Spinal cord (tissue), 9 donors: ENCODE measurements at regions not wholly inside any gene's neighbourhood (a gene's known extent, or its start where the extent isn't known, plus 50 kb on each side); places are given as distances from the start of the nearest gene placed in this dataset.
A peak's percentile ranks its signal among the peaks of the same experiment; 100 is the strongest.

Experiments
- DNase-seq, 6 donors: peaks; one replicate each; pipeline versions ENCODE4 v3.0.0 to v3.0.0-alpha.2; 2013 to 2015; ENCODE audit warnings: low spot score in 6 of 6, low read depth in 4 of 6
- H3K27ac ChIP-seq: one replicate; pipeline ENCODE4 v1.5.1; 2013; ENCODE audit warnings: low read depth, low read length, control low read depth
- H3K27me3 ChIP-seq: one replicate; pipeline ENCODE4 v1.6.1; 2013; ENCODE audit warnings: low read length; ENCODE audit not compliant: control insufficient read depth, insufficient read depth
- H3K36me3 ChIP-seq: one replicate; pipeline ENCODE4 v1.6.1; 2013; ENCODE audit warnings: low read length; ENCODE audit not compliant: control insufficient read depth, insufficient read depth
- H3K4me1 ChIP-seq: one replicate; pipeline ENCODE4 v1.6.1; 2013; ENCODE audit warnings: low read length; ENCODE audit not compliant: control insufficient read depth, insufficient read depth
- H3K4me3 ChIP-seq: one replicate; pipeline ENCODE4 v1.5.1; 2013; ENCODE audit warnings: low read depth, low read length, control low read depth
- H3K9me3 ChIP-seq: one replicate; pipeline ENCODE4 v1.6.1; 2013; ENCODE audit warnings: low read length; ENCODE audit not compliant: control insufficient read depth, insufficient read depth
- WGBS: methylation state at CpG from one replicate; pipeline ENCODE4 v1.1.5; 2013; ENCODE audit warnings: missing lambda C conversion rate; ENCODE audit not compliant: insufficient coverage; 5-methylcytosine and 5-hydroxymethylcytosine counted together
- donor health status: healthy.

GRCh38 chr22:49081926-49082325 is 745.7 kb downstream of the BRD1 start:
- Histone ChIP-seq H3K36me3 (no peaks in the 10 kb centered on the region), H3K27ac (no peak overlapping the region), H3K4me1 (peaks cover 21% of the 10 kb centered on the region), H3K4me3 (no peak overlapping the region), H3K9me3 (no peaks in the 10 kb centered on the region), H3K27me3 (no peaks in the 10 kb centered on the region)
- WGBS = no CpG with 5 or more reads among the region's 10 CpGs
- no peak for DNase-seq

DNA sequence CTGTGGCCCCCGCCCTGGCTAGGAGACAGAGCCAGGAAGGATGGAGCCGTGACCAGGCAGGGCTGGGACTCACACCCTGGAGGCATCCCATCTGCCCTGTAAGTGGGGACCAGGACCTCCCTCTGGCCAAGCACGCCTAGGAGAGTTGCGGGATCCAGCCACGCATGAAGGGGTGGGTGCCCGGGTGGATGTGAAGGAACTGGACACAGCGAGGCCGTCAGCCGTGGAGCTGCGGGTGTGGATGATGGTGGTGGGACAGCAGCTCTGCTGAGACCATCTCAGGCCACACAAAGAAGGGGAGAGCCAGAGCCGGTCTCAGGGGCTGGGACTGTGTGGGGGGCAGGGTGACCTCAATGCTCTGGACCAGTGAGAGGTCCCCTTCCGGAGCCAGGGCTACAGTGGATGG is 746.4 kb downstream of the BRD1 start:
- peaks cover 22% of the 10 kb centered on the region for H3K4me1 ChIP-seq
- H3K27ac ChIP-seq = no peak overlapping the region
- H3K4me3 ChIP-seq = no peak overlapping the region
- H3K9me3 ChIP-seq = no peaks in the 10 kb centered on the region
- H3K36me3 ChIP-seq = no peaks in the 10 kb centered on the region
- no peaks in the 10 kb centered on the region for H3K27me3 ChIP-seq
- no peak for DNase-seq
- WGBS = 94% methylated on average over 12 of the region's 12 CpGs

DNA sequence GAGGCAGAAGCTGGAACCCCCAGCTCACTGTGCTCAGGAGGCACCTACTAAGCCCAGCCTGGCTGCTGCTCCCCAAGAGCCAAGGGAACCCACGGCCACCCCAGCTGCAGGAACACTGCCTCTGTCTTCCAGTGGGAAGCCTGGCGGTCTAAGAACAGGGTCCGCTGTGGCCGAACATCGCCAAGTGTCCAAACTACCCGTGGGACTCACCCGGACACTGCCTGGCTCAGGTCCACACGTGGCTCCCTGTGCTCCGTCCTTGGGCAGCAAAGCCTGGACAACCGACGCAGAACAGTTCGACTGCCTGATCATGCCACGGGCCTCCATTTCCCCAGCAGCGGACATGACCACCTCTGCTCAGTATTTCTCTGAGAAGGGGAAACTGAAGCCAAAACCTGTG is 747.0 kb downstream of the BRD1 start:
- 89% methylated on average over 14 of the region's 14 CpGs for WGBS
- no peak for DNase-seq

DNA sequence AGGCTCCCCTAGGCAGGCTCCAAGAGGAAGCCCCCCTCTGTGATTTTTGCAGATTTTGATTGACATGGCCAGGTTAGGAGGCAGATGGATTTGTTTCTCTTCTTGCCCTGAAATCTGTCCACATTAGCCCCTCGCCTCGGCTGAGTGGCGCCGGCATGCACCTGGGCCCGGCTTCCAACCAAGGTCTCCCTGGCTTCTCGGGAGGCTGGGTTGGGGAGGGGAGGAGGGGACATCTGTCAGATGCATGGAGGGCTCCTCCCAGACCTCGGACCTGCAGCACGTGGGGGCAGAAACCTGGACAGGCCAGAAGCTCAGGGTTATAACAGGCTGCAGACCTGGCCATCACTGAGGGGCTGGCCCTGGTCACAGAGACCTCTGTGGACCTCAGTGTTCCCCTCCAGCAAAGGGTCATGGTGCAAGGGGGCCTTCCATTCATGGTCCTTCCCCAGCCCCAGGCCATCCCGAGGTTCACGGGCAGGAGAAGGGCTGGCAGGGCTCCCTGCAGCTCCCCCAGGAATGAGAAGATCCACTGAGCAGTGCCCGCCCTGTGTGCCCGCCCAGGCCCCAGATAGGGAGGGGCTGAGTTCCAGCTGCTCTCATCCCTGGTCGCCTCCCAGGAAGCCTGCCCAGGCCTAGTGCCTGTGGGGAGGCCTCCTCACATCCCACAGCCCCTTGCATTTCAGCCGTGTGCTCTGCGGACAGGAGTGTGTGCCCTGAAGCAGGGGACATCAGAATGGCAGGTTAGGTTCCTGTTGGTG is 747.8 kb downstream of the BRD1 start:
- DNase-seq = no peak
- Histone ChIP-seq H3K4me3 (no peak overlapping the region), H3K4me1 (peaks cover 25% of the 10 kb centered on the region), H3K36me3 (no peaks in the 10 kb centered on the region), H3K9me3 (no peaks in the 10 kb centered on the region), H3K27ac (no peak overlapping the region), H3K27me3 (no peaks in the 10 kb centered on the region)
- WGBS = 83% methylated on average over 10 of the region's 15 CpGs

More for the DNA sequence above, 747.0 kb downstream of the BRD1 start:
- Histone ChIP-seq H3K4me3 (no peak overlapping the region), H3K9me3 (no peaks in the 10 kb centered on the region), H3K27ac (no peak overlapping the region), H3K27me3 (no peaks in the 10 kb centered on the region), H3K36me3 (no peaks in the 10 kb centered on the region), H3K4me1 (peaks cover 25% of the 10 kb centered on the region)

DNA sequence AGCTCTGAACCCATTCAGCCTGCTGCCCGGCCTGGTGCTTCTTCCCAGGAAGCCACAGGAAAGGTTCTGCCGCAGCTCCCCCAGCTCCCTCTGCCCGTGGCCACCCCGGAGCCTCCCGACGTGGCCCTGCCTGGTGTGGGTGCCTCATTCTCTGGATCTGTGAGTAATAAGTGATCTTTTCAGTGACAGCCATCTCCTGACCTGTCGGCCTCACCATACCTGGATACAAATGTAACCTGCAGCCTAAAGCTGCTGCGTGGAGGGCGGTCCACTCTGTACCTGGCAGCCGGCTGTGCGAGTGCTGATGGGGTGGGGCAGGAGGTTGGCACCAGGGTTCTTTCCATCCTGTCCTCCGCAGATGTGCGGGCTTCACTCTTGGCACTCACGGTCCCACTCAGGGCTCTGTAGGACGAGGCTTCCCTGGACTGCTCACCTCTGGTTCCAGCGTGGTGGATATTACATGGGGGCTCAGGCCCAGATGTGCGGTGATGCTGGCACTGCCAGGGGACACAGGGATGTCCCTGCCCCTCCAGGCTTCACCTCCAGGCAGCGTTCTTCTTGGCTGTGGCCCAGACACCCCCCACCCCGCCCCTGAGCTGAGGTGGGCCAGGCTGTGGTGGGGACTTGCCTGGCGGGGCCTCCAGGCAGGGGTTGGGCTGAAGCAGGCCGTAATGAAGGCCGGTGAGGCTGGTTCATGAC is 748.5 kb downstream of the BRD1 start:
- no peaks in the 10 kb centered on the region for H3K36me3 ChIP-seq
- no peak for DNase-seq
- H3K4me1 ChIP-seq = peaks cover 25% of the 10 kb centered on the region
- WGBS = 89% methylated on average over 21 of the region's 22 CpGs
- no peaks in the 10 kb centered on the region for H3K27me3 ChIP-seq
- no peak overlapping the region for H3K4me3 ChIP-seq
- H3K27ac ChIP-seq = no peak overlapping the region
- H3K9me3 ChIP-seq = no peaks in the 10 kb centered on the region

- Histone ChIP-seq H3K4me1 (peaks cover 25% of the 10 kb centered on the region), H3K9me3 (no peaks in the 10 kb centered on the region), H3K36me3 (no peaks in the 10 kb centered on the region), H3K27me3 (no peaks in the 10 kb centered on the region), H3K4me3 (no peak overlapping the region), H3K27ac (no peak overlapping the region)
- WGBS = 77% methylated on average over 20 of the region's 26 CpGs
- no peak for DNase-seq
These were observed 749.5 kb downstream of the BRD1 start for GRCh38 chr22:49078076-49078710.

DNA sequence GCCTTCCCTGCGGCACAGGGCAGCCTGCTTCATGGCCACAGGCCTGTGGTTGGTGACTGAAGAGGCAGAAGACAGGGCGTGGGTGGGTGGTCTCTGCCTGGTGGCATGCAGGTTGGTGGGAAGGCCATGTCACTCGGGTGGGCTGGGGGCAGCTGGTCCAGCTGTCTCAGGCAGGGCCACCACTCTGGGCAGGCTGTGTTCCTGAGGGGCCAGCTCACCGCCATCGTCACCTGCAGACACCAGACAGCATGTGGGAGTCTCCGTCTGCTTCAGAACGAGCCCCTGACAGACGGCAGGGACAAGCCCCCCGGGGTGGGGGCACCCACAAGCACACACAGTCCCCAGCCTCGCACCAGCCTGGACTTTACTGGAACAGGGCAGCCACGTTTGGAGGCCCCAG is 750.1 kb downstream of the BRD1 start:
- Histone ChIP-seq H3K9me3 (no peaks in the 10 kb centered on the region), H3K27me3 (no peaks in the 10 kb centered on the region), H3K4me1 (peaks cover 25% of the 10 kb centered on the region), H3K4me3 (no peak overlapping the region), H3K27ac (no peak overlapping the region), H3K36me3 (no peaks in the 10 kb centered on the region)
- no peak for DNase-seq
- WGBS = 91% methylated on average over 6 of the region's 11 CpGs

GRCh38 chr22:49077036-49077393 is 750.7 kb downstream of the BRD1 start:
- Histone ChIP-seq H3K9me3 (no peaks in the 10 kb centered on the region), H3K4me1 (peaks cover 25% of the 10 kb centered on the region), H3K27me3 (no peaks in the 10 kb centered on the region), H3K36me3 (no peaks in the 10 kb centered on the region), H3K4me3 (no peak overlapping the region), H3K27ac (no peak overlapping the region)
- 75% methylated on average over 5 of the region's 5 CpGs for WGBS
- no peak for DNase-seq

- Histone ChIP-seq H3K9me3 (no peaks in the 10 kb centered on the region), H3K4me3 (no peak overlapping the region), H3K36me3 (no peaks in the 10 kb centered on the region), H3K4me1 (peaks cover 25% of the 10 kb centered on the region), H3K27ac (no peak overlapping the region), H3K27me3 (no peaks in the 10 kb centered on the region)
- WGBS = 83% methylated on average over 6 of the region's 16 CpGs
- peak in 1 of 6 donors; percentile 50 for DNase-seq
These were observed 751.2 kb downstream of the BRD1 start for GRCh38 chr22:49076300-49077035.
